Activated T-cell treated with anti-CD3 and anti-CD28 coated beads, Interleukin-2, amount 50 U/mL, for 1 hour (primary cell): ENCODE measurements at regions not wholly inside any gene's neighbourhood (a gene's known extent, or its start where the extent isn't known, plus 50 kb on each side); places are given as distances from the start of the nearest gene placed in this dataset.

ENCODE experiments used
- DNase-seq: peaks from one replicate; pipeline ENCODE4 v3.0.0-alpha.2; 2020

DNA sequence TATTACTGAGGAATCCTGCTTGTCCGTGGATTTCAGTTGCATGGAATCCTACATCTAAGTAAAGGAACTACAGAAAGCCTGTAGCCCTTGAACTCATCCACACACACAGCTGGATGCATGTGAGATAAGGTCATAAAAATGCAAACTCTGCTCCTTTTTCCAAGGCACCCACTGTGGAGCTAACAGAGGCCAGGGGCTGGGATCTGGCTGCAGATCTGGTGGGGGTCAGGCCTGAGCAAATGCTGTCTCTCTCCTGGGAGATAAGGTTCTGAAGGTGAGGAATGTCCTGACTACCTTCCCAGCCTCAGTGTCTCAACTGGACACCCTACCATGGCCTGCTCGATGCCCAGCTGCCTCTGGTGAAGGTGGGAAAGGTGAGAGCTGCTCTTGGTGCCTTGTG, 321.5 kb downstream of the LRFN2 start:
- DNase-seq, result no peak

DNA sequence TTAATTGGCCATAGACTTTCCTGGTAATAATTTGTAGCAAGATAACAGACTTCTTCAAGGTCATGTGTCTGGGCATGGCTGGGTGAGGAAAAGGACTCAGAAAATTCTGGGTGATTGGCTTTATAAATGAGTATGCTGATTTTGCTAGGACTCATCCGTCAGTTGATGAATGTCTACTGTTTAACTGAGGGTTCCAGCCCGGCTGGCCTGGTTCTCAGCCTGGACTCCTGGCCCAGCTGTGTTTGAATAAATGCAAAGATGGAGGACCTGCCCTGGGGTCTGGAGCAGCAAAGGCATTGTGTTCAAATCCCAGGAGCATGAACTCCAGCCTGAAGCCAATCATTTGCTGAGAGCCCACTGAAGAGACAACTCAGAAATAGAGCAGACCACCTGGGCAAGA, 323.2 kb downstream of the LRFN2 start:
- no peak for DNase-seq

DNA sequence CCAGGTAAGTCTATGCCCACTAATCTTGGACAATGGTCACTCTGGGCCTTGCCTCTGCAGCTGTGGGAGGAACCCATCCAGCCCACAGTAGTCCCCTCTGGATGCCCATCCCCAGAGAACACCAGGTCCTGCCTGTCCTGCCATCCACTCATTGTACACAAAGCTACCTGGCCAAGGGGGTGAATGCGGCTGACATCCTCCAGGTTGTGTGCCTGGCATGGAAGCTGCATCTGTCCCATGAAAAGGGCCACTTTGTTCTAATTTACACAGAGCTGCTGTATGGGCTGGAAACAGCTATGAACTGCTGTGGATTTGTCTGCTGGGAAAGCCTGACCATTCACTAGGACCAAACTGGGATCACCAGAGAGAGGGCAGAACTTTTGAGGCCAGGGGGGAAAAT, 324.8 kb downstream of the LRFN2 start:
- DNase-seq, result no peak

DNA sequence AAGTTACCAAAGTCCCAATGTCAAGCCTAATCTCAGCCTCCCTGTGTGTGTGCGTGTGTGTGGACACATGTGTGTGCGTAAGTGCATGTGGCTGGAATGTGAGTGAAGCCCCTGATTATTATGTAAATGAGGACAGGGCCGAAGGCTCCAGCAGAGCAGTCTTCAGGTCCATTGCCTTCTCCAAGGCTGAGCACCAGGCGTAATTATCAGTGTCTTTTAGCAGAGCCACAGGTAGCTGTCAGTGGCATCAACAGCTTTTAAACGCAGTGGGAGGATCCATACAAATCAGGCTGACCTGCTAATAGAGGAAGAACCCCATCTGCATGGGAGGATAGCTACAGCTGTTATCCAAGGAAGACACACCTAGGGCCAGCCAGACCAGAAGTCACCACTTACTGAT, 324.3 kb upstream of the MOCS1 start:
- no peak for DNase-seq

DNA sequence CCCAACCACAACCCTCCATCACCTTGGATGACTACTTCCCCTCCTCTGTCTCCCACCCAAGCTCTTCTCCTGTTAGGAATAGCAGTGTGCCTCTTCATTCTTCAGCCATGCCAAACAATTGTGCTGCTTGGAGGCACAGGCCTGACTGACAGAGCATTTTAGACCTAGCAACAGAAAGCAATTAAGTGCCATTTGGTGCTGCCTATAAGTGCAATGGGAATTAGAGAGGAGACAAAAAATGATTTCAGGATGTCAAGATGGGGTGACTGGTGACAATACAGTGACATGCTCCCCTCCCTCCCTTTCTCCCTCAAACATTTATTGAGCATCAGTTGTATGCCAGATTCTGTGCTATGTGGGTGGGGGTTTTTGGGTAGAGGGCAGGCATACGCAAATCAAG, 322.6 kb upstream of the MOCS1 start:
- DNase-seq, result no peak

DNA sequence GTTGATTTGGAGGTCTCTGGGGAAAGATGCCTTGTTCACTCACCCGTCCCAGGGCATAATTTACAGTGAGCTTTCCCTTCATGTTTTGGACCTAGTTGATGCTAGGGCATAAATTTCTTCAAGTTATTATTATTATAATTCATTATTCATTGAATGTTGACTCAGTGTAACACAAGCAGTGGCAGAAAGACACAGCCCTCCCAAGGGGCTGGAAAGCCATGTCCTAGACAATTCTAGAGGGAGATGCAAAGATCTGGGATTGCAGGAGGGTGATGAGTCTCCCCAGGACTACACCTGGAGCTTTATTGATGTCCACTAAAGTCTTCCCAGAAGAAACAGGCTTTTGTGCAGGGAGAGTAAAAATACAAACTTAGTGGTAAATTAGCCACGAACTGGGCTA, 322.0 kb upstream of the MOCS1 start:
- no peak for DNase-seq

DNA sequence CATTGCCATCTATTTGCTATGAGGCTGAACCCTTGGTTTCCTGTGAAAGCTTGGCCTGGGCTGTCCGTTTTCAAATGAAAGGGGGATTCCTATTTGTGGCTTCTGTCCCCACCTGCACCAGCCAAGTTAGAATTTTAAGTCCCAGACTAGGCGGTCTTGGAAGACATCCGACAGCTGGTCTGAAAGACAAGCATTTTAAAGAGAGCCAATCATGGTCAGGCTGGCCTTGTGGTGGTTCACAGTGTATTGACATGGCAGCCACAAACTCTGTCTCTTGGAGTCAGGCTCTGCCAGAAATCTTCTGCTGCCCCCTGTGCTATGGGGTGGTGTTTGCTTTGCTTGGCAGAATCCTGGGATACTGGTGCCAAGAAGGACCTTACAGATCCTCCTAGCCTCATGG, 319.2 kb upstream of the MOCS1 start:
- no peak for DNase-seq

DNA sequence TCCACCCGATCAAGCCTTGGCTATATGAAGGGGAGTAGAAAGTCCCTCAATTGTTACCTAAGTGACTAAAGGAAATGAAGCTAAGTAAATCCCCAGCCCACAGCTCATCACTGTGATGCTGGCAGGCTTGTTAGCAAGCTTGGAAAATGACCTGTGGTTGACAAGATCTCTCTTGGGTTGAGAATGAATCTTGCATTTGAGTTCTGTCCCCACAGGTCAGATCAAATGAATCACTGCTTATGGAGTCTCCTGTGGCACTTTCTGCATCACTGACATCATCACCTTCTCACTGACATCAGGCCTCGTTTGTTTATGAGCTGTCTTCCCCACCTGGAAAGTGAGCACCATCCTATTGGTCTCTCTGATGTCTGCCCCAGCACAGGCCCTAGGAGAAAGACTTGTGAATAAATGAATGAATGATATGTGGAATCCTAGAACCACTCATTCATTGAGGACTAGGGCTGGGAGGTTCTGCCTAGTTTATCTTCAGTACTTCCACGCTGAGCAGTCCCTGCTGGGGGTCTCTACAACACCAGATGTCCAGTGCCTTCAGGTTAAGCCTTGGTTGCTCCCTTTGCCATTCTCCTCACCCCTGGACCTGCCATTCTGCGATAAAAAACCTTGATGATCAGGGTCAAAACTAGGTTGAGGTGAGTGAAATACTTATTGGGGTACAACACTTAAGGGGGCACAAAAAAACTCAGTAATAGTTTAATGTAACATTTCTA, 318.4 kb upstream of the MOCS1 start:
- no peak for DNase-seq

DNA sequence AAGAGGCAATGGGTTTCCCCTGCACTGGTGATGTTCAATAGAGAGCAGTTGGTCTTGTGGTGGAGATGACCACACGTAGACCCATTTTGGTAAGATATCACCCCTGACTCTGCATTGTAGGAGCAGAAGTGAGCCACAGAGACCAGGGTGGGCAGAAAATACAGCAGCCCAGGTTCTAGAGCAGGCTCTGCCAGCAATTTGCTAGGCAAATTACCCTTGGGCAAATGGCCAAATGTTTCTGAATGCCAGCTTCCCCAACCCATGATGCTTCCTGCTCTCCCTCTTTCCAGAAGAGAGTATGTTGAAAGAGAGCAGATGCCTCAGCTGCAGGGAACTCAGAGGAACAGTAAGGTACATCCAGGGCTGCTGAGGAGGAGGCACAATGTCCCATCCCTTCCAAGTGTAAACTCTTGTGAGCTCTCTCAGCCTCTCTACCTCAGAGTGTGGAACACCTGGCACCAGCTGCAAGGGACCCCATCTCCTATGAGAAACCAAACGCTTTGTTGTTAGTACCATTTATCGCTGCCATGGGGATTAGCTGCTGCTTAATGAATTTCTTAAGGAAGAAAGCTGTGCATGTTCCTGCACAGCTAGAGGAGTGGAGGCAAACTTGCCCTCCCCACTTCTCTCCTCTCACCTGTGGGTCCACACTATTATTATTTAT, 317.5 kb upstream of the MOCS1 start:
- DNase-seq, result no peak

DNA sequence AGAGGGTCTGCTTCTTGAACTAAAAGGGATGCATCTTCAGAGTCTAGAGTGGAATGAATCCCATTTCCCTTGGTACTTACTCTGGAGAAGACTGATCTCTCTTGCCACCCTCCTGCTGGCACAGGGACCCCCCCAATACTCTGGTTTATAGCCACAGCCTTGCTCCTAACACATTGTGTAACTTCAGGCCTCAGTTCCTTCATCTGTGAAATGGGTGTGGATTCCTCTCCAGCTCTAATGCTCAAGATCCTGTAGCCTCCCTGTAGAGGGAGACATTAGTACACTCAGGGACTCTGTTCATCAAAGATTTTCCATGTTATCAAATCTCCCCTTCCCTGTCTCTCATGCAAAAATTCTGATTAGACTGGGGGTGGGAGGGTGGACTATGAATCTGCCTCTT, 315.7 kb upstream of the MOCS1 start:
- no peak for DNase-seq

DNA sequence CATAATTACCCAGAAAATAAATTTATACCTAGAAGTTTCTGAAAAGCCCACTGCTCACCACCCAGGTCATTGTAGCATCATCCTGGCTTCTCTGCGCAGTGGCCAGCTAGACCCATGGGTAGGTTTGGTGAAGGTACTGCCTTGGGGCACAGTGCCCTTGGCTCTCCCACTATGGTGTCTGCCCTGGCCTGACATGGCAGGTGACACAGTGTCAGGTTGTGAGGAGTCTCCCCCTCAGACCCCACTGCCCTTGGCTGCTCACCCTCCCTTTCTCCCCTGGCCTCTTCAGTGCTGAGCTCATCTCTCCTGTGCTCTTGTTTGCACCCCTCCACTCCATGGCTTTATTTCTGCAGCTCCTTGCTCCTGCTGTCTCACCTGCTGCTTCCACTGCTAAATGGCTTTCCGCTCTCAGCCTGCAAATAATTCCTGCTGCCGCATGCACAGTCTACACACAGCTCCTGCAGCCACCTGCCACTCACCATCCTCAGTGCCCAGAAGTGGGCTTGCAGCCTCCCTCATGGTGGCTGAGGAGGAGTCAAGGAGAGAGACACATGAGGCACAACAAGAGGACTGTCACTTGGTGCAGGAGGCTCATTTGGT, 313.4 kb upstream of the MOCS1 start:
- no peak for DNase-seq

DNA sequence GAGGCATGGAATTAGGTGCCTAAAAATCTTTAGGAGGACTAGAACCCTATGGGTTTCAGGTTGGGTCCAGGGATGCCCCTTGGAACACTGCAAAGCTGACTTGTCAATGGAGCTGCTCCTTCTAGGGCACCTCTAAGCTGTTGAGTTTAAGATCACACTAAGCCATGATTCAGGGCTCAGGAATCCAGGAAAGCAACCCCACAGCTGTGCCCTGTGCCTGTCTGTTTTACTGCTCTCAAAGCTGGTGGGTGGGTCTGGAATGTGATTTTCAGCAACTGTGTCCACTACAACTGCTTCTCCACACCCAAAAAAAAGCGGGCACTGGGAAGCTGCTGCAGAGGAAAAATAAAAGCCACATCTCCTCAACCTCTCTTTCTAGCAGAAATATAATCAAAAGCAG, 310.4 kb upstream of the MOCS1 start:
- no peak for DNase-seq

DNA sequence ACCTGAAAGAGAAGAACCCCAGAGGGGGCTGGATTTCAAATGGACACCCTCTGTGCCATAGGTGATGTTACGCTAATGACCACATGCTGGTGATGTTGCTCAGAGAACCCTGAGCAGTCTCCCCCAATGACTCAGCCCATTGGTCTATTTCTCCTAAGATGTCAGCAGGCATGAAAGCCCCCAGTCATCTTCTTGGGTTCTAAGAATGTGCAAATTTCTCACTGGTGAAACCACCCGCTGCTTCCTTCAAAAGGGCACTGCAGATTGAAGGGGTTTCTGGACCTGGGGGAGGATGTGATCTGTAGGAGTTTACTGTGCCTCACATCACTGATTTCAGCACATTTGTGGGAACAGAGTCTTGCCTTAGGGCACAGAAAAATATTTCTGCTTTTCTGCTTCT, 298.4 kb upstream of the MOCS1 start:
- no peak for DNase-seq

DNA sequence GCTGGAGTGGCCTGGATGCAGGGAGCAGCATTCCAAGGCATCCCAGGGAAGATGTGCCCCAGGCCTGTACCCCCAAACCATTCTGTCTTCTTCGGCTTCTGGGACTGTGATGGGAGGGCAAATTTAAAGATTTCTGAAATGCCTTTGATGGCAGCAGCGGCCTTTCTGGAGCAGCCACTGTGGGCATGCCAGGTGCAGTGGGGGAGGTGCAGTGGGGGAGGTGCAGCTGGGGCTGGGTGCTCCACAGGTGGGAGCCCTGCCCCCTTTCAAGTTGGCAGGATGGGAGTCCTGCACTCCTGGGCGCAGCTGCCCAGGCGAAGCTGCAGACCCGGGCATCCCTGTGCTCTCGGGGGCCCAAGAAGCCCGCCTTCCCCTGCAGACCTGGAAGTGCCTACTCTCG, 293.5 kb upstream of the MOCS1 start:
- DNase-seq, result no peak

DNA sequence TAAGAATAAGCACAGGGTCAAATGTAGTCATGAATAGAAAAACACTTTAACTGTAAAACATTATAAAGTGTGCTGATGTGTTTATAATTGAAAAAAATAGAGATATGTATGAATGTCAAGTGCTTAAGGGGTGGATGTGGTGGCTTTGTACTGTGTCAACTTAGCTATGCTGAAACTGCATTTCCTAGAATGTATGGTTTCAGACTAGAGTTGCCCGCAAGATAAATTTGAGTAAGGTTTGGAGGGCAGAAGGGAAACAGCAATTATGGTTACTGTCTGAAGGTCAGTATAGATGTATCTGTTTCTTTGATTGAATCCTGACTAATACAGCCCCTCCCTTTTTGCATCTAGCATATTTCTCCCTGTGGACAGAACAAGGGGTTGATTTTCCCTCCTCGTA, 288.1 kb upstream of the MOCS1 start:
- DNase-seq, result no peak

DNA sequence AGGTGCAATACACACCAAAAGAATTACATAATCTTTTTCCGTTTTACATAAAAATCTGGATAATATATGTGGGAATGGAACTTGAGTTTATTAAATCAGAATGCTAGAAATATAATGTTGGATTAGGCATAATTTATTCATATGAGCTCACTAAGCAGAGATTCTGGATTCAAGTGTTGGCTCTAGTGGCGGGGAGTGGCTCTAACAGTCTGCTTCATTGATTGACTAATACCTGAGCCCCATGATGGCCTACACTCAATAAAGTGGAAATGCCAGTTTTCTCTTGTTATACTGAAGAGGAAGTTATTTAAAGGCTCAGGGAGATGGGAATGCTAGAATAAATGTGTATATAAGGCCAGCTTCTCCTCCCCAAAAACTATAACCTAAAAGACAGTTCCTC, 285.5 kb upstream of the MOCS1 start:
- no peak for DNase-seq

DNA sequence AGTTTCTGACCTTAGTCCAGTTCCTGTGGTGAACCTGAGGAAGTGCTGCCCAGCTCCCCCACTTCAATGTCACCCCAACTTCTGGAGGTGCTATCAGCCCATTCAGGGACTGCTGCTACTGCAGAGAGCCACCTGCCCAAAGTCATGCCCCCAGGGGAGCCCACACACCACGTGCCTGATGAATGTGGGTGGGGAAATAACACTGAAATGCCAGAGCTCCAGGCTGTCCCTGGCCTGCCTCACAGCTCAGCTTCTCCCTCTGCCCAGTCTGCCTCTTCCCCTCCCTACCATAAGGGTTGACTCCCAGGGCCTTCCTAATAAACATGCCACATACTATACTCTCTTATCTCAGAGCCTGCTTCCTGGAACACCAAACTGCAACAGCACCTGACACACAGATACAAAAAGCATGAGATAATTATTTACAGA, 276.4 kb upstream of the MOCS1 start:
- DNase-seq, result no peak

DNA sequence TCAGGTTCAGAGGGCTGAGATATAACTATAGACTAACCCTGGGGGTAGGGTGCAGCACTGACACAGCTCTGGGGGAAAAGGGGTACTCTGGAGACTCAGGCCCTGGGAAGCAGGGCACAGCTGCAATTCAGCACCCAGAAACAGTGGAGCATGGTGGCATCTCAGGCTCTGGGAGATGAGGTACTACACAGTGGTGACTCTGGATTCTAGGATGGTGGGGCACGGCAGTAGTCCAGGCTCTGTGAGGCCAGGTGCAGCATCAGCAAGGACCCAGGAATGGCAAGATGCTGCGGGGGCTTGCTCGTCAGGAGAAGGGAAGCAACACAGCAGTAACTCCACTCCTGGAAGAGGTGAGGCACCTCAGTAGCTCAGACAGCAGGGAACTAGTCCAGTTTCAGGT, 271.5 kb upstream of the MOCS1 start:
- no peak for DNase-seq

DNA sequence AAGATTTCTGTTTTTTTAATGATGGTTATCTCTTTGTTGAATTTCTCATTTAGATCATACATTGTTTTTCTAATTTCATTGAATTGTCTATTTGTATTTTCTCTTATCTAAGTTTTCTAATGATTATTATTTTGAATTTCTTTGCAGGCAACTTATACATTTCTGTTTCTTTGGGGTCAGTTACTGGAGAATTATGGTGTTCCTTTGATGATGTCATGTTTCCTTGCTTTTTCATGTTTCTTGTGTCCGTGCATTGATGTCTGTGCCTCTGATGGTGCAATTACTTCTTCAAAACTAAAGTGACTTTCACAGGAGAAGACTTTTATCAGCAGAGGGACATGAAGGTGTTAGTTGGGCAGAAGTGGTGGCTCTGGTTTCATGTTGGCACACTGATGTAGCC, 270.7 kb upstream of the MOCS1 start:
- no peak for DNase-seq

DNA sequence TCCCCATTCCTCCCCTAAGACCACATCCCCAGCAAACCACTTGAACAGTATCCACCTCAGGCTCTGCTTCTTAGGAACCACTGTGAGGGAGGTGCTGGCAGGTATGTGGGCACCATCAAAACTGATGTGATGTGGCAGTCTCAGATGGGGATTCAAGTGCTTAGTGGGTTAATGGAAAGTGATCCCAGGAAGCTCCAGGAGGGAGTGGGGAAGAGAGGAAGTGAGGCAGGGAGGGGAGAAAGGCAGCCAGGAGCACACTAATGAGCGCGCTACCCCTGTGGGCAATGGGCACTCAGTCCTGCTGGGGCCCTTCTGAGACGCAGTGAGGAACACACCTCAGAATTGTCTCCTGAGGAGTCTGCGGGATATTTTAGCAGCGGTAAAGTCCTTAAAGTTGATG, 263.1 kb upstream of the MOCS1 start:
- no peak for DNase-seq

DNA sequence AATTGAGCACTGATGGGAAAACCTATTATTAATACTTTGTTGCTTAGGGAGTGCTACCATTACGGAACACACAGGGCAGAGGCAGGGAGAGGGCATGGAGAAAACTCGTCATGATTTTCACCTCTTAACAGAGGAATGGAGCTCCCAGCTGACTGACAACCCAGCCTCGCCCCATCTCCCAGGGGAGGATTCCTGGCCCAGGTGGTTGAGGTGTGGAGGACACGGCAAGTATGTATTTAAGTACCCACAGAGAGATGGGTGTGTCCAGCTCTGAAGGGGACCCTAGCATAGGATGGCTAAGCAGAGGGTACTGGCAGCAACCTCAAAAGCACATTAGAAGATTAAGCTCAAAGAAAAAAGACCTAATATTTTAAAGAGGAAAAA, 261.9 kb upstream of the MOCS1 start:
- DNase-seq, result no peak

DNA sequence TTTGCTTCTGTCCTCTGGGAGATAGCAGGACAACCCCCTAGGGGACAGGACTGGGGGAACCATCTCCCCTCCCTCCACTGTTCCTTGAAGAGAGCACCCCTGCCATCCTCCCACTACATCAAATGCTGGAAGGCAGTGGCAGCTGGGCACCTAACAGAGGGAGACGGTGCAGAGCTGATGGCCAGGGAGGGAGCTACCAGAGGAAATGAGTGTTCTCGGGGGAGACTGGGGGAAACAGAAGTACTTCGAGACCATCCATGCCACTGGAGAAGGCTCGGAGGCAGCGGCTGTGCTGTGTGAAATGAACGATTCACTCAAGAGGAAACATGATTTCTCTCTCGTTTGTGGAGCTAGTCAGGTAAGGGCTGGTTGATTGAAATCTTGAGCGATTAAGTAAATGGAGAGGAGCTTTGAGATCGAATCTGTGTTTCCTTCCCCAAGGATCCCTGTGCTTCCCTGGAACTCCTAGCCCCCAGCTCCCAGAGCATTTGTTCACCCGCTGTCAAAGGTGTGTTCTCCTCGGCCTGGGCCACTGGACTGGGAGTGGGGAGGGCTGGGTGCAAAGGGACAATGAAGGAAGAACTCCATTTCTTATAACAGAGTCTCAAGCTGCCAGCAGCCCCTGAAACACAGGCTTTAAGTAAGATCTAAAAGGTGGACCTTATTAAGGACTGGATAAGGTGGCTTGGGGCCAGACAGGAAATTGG, 261.3 kb upstream of the MOCS1 start:
- no peak for DNase-seq

DNA sequence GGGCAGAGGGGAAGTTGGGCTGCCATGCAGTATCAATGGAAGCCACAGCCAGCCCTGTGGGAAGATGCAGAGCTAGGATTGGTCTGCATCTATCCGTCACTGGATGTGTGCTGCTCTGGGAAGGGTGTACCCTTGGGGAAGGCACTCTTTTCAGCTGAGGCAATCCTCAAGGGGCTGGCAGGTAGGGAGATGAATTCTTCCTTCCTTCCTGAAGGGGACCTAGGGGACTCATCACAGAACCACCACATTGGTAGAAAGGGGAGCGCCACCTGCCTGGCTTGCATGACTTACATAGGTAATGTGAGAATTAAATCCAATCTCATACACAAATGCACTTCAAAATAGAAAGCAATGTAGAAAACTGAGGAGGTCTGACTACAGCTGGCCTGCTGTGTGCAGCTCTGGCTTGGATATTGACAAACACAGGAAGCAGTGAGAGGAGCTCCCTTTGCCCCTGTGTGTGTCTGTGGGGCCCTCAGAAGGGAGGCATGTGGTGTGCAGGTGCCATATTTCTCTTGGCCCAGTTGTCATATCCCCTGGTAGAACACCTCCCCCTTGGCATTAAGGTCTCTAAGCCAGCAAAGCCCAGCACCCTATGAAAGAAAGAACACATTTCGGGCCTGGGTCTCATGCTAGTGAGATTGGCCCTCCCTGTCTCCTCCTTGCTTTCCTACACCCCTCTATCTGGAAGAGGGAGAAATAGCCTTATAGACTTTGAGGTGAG, 260.3 kb upstream of the MOCS1 start:
- no peak for DNase-seq
